Subcutaneous abdominal adipose tissue (tissue), 5 donors: ENCODE measurements at regions not wholly inside any gene's neighbourhood (a gene's known extent, or its start where the extent isn't known, plus 50 kb on each side); places are given as distances from the start of the nearest gene placed in this dataset.

Source experiments
- H3K27ac ChIP-seq: one replicate; pipeline ENCODE4 v1.7.0; 2013; ENCODE audit warnings: low read depth, mild to moderate bottlenecking, inconsistent platforms, low read length, moderate library complexity
- H3K27me3 ChIP-seq, 5 donors: one replicate each; pipeline ENCODE4 v1.7.0; 2013; ENCODE audit warnings: low read length in 5 of 5, inconsistent platforms in 1 of 5; ENCODE audit not compliant: control insufficient read depth in 5 of 5, insufficient read depth in 4 of 5
- H3K36me3 ChIP-seq, 5 donors: one replicate each; pipeline ENCODE4 v1.7.0; 2013; ENCODE audit warnings: low read length in 5 of 5; ENCODE audit not compliant: control insufficient read depth in 5 of 5, insufficient read depth in 5 of 5
- H3K4me1 ChIP-seq, 5 donors: one replicate each; pipeline ENCODE4 v1.7.0; 2013; ENCODE audit warnings: low read length in 5 of 5, mild to moderate bottlenecking in 3 of 5, moderate library complexity in 1 of 5; ENCODE audit not compliant: control insufficient read depth in 5 of 5, insufficient read depth in 5 of 5
- H3K4me3 ChIP-seq, 5 donors: one replicate each; pipeline ENCODE4 v1.7.0; 2013; ENCODE audit warnings: low read length in 5 of 5, low read depth in 1 of 5
- H3K9ac ChIP-seq, 5 donors: one replicate each; pipeline ENCODE4 v1.7.0; 2013; ENCODE audit warnings: low read length in 5 of 5, mild to moderate bottlenecking in 4 of 5, moderate library complexity in 3 of 5
- H3K9me3 ChIP-seq, 5 donors: one replicate each; pipeline ENCODE4 v1.7.0; 2013; ENCODE audit warnings: low read length in 5 of 5; ENCODE audit not compliant: control insufficient read depth in 5 of 5
- donor health status: healthy.
- donor health status: healthy.
- donor health status: healthy.
- donor health status: healthy.
- donor health status: healthy.

DNA sequence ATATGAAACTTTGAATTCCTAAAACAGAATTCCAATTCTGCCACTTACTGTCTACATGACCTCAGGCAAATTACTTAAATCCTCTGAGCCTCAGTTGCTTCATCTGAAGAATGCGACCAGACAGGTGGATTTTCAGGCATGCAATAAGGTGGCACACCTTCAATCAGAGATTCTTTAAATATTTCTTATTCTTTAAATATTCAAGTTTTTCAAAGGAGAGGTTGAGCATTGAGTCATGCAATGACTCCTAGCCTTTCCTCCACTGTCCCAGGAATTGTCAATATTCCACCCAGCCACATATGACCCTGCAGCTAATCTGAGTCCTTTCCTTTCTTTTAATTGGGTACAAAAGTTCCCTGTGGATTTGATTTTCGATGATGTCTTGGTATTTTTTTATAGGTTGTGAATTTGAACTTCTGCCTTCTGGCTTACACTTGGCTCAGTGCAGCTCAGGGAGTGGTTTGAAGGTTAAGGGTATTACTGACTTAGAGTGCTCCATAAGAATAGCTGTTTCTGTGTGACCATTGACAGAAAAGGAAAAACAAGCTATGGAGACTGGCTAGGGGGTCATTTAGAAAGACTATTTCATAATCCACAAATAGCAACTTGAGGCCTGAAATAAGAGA is 52.2 kb upstream of the PRDX6 start:
- Histone ChIP-seq H3K27ac (peak overlapping the region; percentile 21), H3K36me3 (no peaks in the 10 kb centered on the region), H3K9ac (no peak overlapping the region), H3K4me1 (peaks cover 4 to 27% (median 18%) of the 10 kb centered on the region in 5 donors), H3K4me3 (no peak overlapping the region), H3K27me3 (no peaks in the 10 kb centered on the region), H3K9me3 (no peaks in the 10 kb centered on the region)

DNA sequence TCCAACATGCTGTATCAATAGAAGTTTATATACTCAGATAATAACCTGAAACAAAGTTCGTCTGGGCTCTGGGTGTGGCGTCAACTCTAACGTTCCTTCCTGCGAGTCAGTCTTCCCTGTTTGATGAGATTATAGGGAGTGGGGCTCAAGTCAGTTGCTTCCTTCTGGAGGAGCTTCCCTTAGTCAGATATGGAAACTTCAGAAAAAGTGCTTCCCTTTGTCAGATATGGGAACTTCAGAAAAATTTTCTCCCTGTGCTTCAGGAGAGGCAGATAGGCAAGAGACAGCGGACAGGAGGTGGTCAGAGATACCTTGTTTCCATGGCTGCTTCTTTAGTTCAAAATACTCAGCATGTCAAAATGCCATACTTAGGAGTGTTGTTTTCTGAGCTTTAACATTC is 51.1 kb upstream of the PRDX6 start:
- H3K36me3 ChIP-seq, result no peaks in the 10 kb centered on the region
- peaks cover 11 to 32% (median 28%) of the 10 kb centered on the region in 5 donors for H3K4me1 ChIP-seq

DNA sequence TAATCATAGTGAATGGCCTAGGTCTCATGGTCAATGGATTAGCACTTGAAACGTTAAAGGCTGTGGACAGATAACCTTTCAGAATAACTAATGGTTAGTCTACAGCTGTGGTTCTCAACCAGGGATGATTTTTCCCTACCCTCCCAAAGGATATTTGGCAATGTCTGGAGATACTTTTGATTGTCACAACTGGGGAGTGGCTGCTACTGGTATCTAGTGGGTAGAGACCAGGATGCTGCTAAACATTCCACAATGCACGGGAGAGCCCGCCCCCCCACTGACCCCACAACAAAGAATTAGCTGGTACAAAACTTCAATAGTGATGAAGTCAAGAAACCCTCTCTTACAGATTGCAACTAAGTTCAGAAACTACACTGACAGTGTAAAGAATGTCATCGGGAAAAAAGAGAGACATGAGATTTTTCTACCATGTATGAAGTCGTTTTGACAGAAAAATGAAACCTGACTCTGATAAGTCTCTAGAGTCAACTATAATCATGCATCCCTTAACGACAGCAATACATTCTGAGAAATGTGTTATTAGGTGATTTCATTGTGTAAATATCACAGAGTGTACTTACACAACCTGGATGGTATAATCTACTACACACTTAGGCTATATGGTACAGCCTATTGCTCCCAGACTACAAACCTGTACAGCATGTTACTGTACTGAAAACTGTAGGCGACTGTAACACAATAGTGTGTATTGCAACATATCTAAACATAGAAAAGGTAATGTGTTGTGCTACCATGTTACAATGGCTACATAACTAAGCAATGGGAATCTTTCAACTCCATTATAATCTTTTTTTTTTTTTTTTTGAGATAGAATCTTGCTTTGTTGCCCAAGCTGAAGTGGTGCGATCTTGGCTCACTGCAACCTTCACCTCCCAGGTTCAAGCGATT is 49.7 kb upstream of the PRDX6 start:
- H3K4me3 ChIP-seq, result no peak overlapping the region
- H3K27me3 ChIP-seq, result no peaks in the 10 kb centered on the region
- no peak overlapping the region for H3K9ac ChIP-seq
- H3K4me1 ChIP-seq, result peaks cover 13 to 36% (median 34%) of the 10 kb centered on the region in 5 donors
- no peaks in the 10 kb centered on the region for H3K36me3 ChIP-seq
- H3K9me3 ChIP-seq, result no peaks in the 10 kb centered on the region
- H3K27ac ChIP-seq, result no peak overlapping the region

More for the DNA sequence above, 51.1 kb upstream of the PRDX6 start:
- Histone ChIP-seq H3K27me3 (no peaks in the 10 kb centered on the region), H3K27ac (no peak overlapping the region), H3K9ac (no peak overlapping the region), H3K9me3 (no peaks in the 10 kb centered on the region), H3K4me3 (no peak overlapping the region)
